A673 (cell line): ENCODE measurements at regions not wholly inside any gene's neighbourhood (a gene's known extent, or its start where the extent isn't known, plus 50 kb on each side); places are given as distances from the start of the nearest gene placed in this dataset.
"Not testable (repeated sequence)": the region's sequence is repeated elsewhere in the genome, so short reads cannot be mapped to it uniquely, and the experiment has no call there.

Experiments used
- BruUV-seq: library from RNA; stranded (reverse); fragments of 400-500 nt; replicated peaks from 2 replicates; lab custom pipeline; 2021; lab: Mats Ljungman, UMichigan
- CTCF ChIA-PET: fragments of 300-600 bp; sonication (Branson Sonifier 250); formaldehyde crosslinking; loops from one replicate; lab custom pipeline; 2022; ENCODE audit warnings: antibody characterized with exemption; lab: Charles Lee
- POLR2A ChIA-PET: fragments of 300-600 bp; sonication (Branson Sonifier 250); formaldehyde crosslinking; loops from one replicate; lab custom pipeline; 2022; ENCODE audit warnings: antibody characterized with exemption; ENCODE audit not compliant: low non-redundant PET; lab: Charles Lee
- DNase-seq: peaks from one replicate; pipeline ENCODE4 v3.0.0-alpha.2; 2015; ENCODE audit warnings: low spot score
- H3K27ac ChIP-seq: fragments of 200-600 bp; sonication (generic); 2 replicates; pipeline ENCODE4 v1.5.1; 2016; ENCODE audit warnings: mixed run types, low read depth, mild to moderate bottlenecking, mixed read lengths, antibody characterized with exemption, low read length; ENCODE audit not compliant: poor library complexity, severe bottlenecking
- H3K27me3 ChIP-seq: fragments of 200-600 bp; sonication (generic); replicated peaks from 2 replicates; pipeline ENCODE4 v1.6.1; 2017; ENCODE audit warnings: mixed run types, low read depth, mild to moderate bottlenecking, mixed read lengths, antibody characterized with exemption, low read length; ENCODE audit not compliant: insufficient read depth, poor library complexity
- H3K36me3 ChIP-seq: fragments of 200-600 bp; sonication (generic); 2 replicates; pipeline ENCODE4 v1.6.1; 2016; ENCODE audit warnings: mixed run types, mild to moderate bottlenecking, mixed read lengths, antibody characterized with exemption, low read length; ENCODE audit not compliant: insufficient read depth, poor library complexity, severe bottlenecking
- H3K4me1 ChIP-seq: fragments of 200-600 bp; sonication (generic); 2 replicates; pipeline ENCODE4 v1.6.1; 2017; ENCODE audit warnings: mixed run types, mild to moderate bottlenecking, mixed read lengths, antibody characterized with exemption, low read length; ENCODE audit not compliant: insufficient read depth, poor library complexity, severe bottlenecking
- H3K4me3 ChIP-seq: fragments of 200-600 bp; sonication (generic); 2 replicates; pipeline ENCODE4 v1.5.1; 2016; ENCODE audit warnings: low read depth, mixed run types, mild to moderate bottlenecking, mixed read lengths, low read length; ENCODE audit not compliant: poor library complexity, severe bottlenecking
- H3K9me3 ChIP-seq: fragments of 200-600 bp; sonication (generic); 2 replicates; pipeline ENCODE4 v1.6.1; 2016; ENCODE audit warnings: mixed run types, low read depth, mild to moderate bottlenecking, mixed read lengths, antibody characterized with exemption, low read length; ENCODE audit not compliant: poor library complexity, severe bottlenecking
- EZH2 ChIP-seq: fragments of 200-600 bp; sonication (generic); IDR thresholded peaks from 2 replicates; pipeline ENCODE4 v1.6.1; 2017; ENCODE audit warnings: borderline replicate concordance, low read depth, mild to moderate bottlenecking, mixed read lengths, antibody characterized with exemption, low read length; ENCODE audit not compliant: poor library complexity, severe bottlenecking
- intact Hi-C: fragments of 100-400 bp; cut with micrococcal nuclease; formaldehyde crosslinking; loops from one replicate; pipeline ENCODE4 v1.10.0; 2022; ENCODE audit not compliant: unreplicated experiment
- TF ChIP-seq, protein P1 (sequence below): fragments of 300-800, 200-600 bp; sonication (generic); conservative IDR thresholded peaks from 2 replicates; pipeline ENCODE4 v1.5.1; 2017; ENCODE audit warnings: low read depth, mild to moderate bottlenecking, antibody characterized with exemption, low read length, moderate library complexity, mixed read lengths

DNA sequence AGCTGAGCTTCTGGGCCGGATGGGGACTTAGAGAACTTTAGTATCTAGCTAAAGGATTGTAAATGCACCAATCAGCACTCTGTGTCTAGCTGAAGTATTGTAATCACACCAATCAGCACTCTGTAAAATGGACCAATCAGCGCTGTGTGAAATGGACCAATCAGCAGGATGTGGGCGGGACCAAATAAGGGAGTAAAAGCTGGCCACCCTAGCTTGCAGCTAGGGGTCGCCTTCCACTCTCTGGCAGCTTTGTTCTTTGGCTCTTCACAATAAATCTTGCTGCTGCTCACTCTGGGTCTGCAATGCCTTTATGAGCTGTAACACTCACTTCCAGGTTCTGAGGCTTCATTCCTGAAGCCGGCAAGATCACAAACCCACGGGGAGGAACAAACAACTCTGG, 354.0 kb downstream of the PRR16 start:
- no TSS peak for BruUV-seq
- Histone ChIP-seq H3K4me1 (no peaks in the 10 kb centered on the region), H3K36me3 (no peaks in the 10 kb centered on the region), H3K27ac (no peak overlapping the region), H3K9me3 (no peaks in the 10 kb centered on the region), H3K4me3 (no peak overlapping the region), H3K27me3 (no peaks in the 10 kb centered on the region)
- intact Hi-C loops, result no loop called here
- ChIA-PET POLR2A (no interaction called here), CTCF (no interaction called here)
- no peak for TF ChIP-seq EZH2
- TF ChIP-seq, protein P1, sequence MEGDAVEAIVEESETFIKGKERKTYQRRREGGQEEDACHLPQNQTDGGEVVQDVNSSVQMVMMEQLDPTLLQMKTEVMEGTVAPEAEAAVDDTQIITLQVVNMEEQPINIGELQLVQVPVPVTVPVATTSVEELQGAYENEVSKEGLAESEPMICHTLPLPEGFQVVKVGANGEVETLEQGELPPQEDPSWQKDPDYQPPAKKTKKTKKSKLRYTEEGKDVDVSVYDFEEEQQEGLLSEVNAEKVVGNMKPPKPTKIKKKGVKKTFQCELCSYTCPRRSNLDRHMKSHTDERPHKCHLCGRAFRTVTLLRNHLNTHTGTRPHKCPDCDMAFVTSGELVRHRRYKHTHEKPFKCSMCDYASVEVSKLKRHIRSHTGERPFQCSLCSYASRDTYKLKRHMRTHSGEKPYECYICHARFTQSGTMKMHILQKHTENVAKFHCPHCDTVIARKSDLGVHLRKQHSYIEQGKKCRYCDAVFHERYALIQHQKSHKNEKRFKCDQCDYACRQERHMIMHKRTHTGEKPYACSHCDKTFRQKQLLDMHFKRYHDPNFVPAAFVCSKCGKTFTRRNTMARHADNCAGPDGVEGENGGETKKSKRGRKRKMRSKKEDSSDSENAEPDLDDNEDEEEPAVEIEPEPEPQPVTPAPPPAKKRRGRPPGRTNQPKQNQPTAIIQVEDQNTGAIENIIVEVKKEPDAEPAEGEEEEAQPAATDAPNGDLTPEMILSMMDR, result no peak
- peak; percentile 1 for DNase-seq

DNA sequence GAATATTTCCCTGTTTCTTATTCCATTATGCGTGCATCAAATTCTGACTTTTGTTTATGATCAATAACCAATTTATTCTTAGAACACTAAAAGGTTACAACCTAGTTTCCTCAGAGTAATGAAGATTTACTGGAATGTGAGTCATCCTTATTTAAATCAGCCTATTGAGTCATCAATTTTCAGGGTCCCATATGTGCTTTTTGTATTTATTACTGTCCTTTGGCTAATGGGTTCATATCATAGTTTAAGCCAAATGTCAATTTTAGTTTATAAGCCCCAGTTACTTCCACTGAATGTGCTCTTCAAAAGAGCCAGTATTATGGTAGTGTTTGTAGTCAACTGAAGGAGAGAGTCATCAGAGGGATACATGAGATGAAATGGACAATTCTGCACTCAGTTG, 359.2 kb downstream of the PRR16 start:
- POLR2A ChIA-PET, result no interaction called here
- Histone ChIP-seq H3K4me1 (no peaks in the 10 kb centered on the region), H3K9me3 (no peaks in the 10 kb centered on the region), H3K36me3 (no peaks in the 10 kb centered on the region), H3K27ac (no peak overlapping the region), H3K27me3 (no peaks in the 10 kb centered on the region), H3K4me3 (no peak overlapping the region)
- DNase-seq, result no peak
- CTCF ChIA-PET, result no interaction called here
- BruUV-seq, result no TSS peak
- intact Hi-C loops, result no loop called here
- TF ChIP-seq, protein P1, result no peak
- TF ChIP-seq EZH2, result no peak

DNA sequence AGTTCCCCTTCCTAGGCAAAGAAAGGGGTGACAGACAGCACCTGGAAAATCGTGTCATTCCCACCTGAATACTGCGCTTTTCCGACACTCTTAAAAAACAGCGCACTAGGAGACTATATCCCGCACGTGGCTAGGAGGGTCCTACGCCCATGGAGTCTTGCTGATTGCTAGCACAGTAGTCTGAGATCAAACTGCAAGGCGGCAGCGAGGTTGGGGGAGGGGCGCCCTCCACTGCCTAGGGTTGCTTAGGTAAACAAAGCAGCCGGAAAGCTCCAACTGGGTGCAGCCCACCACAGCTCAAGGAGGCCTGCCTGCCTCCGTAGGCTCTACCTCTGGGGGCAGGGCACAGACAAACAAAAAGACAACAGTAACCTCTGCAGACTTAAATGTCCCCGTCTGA, 367.5 kb downstream of the PRR16 start:
- BruUV-seq, H3K27ac ChIP-seq, intact Hi-C loops, DNase-seq, H3K4me3 ChIP-seq, H3K9me3 ChIP-seq, CTCF ChIA-PET, H3K27me3 ChIP-seq, H3K4me1 ChIP-seq, H3K36me3 ChIP-seq, POLR2A ChIA-PET: not testable (repeated sequence)

DNA sequence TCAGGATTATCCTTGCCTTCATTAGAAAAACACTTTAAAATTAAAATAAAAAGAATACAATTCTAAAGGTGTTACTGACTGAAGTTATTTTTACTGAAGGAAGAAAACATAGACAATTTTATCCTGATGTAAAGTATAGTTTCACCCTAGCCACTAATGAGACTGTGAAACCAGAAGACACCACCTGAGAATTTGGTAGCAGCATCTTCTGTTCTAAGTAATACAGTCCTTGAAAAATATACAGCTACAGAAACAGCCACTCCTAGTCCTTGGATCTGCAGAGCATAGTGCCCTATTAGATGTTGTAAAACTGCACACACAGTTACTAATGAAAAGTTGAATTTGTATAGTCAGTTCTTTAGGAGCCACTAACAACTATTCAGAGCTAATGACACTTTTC, 377.7 kb downstream of the PRR16 start:
- Histone ChIP-seq H3K9me3 (no peaks in the 10 kb centered on the region), H3K27me3 (no peaks in the 10 kb centered on the region), H3K27ac (no peak overlapping the region), H3K36me3 (no peaks in the 10 kb centered on the region), H3K4me1 (no peaks in the 10 kb centered on the region), H3K4me3 (no peak overlapping the region)
- POLR2A ChIA-PET, result no interaction called here
- CTCF ChIA-PET, result interaction anchor here (0.6 kb wide), 1 partner anchor 534 kb away, joined by 3 read pairs; no protein-coding TSS in a partner anchor
- TF ChIP-seq EZH2, result no peak
- TF ChIP-seq, protein P1, result no peak
- BruUV-seq, result no TSS peak
- DNase-seq, result no peak
- intact Hi-C loops, result no loop called here
